GM19463 (cell line): ENCODE measurements at regions not wholly inside any gene's neighbourhood (a gene's known extent, or its start where the extent isn't known, plus 50 kb on each side); places are given as distances from the start of the nearest gene placed in this dataset.

Experiments used
- ATAC-seq: cut with Tn5 transposase; IDR thresholded peaks from one replicate; pipeline ENCODE4 v1.9.1; 2021; ENCODE audit warnings: mild to moderate bottlenecking, moderate library complexity; ENCODE audit not compliant: unreplicated experiment

DNA sequence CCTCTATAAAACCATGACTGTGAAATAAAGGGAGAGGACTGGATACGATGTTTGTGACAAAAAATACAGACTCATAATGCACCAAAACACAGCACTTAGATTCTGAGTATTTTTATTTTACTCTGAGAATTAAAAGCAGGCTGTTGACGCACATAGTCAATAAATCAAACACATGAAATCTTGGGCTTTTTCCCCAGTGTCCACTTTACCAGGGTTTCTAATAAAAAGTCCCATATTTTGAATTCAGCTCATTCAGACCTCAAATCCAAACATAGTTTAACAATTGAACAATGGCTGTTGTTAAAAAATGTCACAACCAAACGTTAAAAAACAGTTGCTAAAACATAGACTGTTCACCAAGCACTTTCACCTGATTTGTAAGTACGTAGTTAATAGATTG lies 553.4 kb downstream of the LTN1 start:
- no peak for ATAC-seq

GRCh38 chr21:28437061-28437460 lies 555.6 kb downstream of the LTN1 start:
- no peak for ATAC-seq

- no peak for ATAC-seq
Observed at GRCh38 chr21:28436286-28436932, 556.3 kb downstream of the LTN1 start.

DNA sequence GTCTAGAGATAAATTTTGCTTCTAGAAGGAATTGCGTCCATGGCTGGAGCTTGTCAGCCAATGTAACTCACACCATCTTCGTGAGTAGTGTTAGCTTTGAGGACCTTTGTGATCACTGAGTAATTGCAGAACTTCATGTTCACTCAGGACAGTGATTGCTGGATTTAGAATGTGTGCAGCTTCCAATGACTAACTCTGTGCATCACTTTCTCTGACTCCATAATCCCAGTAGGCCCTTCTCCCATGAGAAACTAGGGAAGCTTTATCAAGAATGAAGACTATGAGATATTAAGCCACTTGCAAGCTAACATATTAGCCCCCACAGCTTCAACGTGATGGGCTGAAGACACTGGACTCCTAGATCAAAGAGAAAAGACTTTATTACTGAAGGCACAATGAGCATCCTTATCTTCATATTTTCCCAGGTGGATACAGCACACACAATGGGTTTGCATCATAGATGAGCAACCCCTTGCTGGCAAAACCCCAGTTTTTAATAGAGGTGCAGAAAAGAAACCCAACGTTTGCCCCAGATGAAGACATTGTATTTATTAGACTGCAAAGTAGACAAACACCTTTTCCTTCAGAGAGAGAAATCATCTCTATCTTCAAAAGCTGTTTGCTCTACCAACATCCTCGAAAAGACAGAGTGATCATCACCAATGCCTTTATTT lies 561.0 kb downstream of the LTN1 start:
- no peak for ATAC-seq

- no peak for ATAC-seq
Observed at GRCh38 chr21:28431022-28431421, 561.7 kb downstream of the LTN1 start.

GRCh38 chr21:28429161-28429560 lies 563.5 kb downstream of the LTN1 start:
- ATAC-seq, result no peak

- ATAC-seq, result no peak
Observed at GRCh38 chr21:28427394-28428022, 565.2 kb downstream of the LTN1 start.

DNA sequence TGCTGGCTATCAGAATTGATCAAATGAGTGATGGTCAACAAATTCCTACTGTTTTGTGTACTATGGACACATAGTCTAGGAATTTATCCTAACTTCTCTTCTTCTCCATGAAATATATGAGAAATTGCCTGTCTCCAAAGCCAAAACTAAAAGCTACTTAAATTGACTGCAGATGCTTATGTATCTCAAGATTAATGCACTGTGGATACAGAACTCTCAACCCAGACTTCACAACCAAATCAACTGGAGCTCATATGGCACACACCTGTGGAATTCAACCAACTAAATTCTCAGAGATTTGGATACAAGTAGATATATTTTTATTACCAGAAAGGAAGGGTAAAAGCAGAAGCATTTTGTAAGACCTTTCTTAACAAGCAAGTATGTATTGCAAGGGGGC lies 566.1 kb downstream of the LTN1 start:
- no peak for ATAC-seq

DNA sequence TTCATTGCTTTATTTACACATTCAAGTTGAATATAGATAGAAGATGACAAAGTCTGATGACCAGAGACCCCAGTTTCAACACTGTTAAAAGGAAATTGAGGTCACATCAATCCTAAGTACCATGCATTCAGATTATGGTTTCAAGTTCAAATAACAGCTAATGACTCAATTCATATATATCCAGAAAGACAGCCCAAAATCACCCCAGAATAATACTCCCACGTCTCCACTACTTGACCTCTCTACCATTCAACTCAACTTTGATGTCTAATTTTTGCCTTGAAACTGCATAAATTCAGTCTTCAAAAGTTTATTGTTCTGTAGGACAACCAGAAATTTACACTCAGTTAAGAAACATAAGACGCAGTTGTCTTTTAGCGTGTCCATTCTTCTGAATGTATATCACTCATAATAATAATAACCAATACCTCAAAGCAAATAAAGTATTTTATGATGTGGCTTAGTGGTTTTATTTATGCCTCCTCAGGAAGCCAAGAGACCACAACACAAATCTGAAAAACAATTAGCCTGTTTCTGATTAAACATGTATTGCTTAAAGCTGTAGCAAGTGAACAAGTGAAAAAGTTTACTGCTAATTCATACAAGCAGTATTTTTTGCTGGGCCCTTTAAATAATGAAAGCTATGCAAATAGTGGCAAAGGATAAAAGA lies 569.0 kb downstream of the LTN1 start:
- ATAC-seq, result no peak

DNA sequence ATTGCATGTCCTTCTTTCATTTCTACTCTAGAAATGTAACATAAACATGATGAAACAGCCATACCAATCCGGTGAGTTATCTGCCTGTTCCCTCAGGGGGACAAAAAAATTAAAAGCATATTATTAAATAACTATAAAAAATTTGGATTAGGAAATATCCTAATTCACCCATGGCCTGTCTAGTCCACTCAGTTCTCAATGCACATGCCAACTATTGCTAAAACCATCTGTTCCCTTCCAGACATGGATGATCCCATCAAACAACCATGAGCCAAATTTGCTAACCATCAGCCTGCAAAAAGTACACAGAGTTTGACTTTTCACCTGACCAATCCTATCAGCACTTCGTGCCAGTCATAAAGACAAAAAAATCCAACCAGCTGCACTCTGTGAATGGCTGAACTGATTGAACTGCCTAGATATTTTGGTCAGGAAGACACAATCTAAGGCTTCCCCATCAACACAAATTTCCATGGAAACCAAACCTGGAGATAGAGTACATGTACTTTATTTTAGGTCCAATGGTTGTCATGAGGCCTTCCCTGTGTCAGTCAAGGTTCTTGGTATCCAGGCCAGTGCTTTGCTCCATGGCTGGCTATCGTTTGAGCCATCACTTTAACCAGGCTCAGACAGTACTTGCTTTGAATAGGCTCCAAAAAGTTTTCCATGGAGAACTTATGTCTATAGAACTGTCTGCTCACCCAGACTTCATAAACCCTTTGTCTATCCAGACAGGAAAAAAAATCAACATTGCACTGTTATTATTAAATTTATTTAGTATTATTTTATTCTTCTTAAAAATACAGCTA lies 570.8 kb downstream of the LTN1 start:
- no peak for ATAC-seq

DNA sequence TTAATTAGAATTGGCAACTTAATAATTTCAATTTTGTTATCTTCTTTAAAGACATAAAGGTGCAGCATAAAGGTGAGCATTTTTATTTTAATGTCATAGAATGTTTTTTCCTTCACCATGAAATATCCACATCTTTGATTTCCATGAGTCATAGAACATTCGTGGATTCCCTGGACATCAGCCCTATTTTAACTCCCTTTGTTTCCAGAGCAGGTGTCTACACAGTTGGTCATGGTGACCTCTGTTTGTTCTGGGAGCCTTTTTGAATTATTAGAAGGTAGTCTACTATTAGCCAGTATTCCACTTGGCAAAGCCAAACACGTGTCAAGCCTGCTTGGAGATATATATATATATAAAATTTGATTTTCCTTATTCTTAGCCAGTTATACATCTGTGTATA lies 572.9 kb downstream of the LTN1 start:
- ATAC-seq, result no peak

- no peak for ATAC-seq
Observed at GRCh38 chr21:28418726-28419514, 573.8 kb downstream of the LTN1 start.

DNA sequence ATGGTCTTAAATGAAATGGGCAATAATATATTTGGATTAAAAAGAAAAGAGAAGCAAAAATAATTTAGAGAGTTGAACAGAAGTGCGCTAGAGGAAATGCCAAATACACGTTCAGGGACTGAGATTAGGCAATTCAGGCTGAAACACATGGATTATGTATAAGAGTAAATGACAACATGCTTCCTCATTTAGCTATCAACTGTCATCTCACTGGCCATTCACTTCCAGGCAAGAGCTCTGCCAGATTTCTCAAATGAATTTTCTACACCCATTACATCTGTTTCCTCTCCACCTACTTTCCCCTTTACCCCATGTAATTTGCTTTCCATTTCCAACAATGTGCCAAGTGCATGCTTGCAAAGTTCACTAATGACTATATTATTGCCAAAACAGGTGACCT lies 582.4 kb downstream of the LTN1 start:
- no peak for ATAC-seq

- no peak for ATAC-seq
Observed at GRCh38 chr21:28402616-28402989, 590.1 kb downstream of the LTN1 start.

GRCh38 chr21:28397040-28397439 lies 595.6 kb downstream of the LTN1 start:
- no peak for ATAC-seq

- no peak for ATAC-seq
Observed at GRCh38 chr21:28396421-28396820, 596.3 kb downstream of the LTN1 start.

- no peak for ATAC-seq
Observed at GRCh38 chr21:28393279-28393678, 599.4 kb downstream of the LTN1 start.

- ATAC-seq, result no peak
Observed at GRCh38 chr21:28391938-28392849, 600.5 kb downstream of the LTN1 start.

- no peak for ATAC-seq
Observed at GRCh38 chr21:28387220-28387619, 605.5 kb downstream of the LTN1 start.
